HEK293 (cell line): ENCODE measurements at regions not wholly inside any gene's neighbourhood (a gene's known extent, or its start where the extent isn't known, plus 50 kb on each side); places are given as distances from the start of the nearest gene placed in this dataset.

Source experiments
- CTCF ChIA-PET: fragments of 350-600 bp; formaldehyde crosslinking; extraction: SDS; loops from one replicate; lab custom pipeline; 2021; ENCODE audit warnings: antibody characterized with exemption; lab: Yijun Ruan, JAX
- POLR2A ChIA-PET: fragments of 300-600 bp; formaldehyde crosslinking; extraction: SDS; loops from one replicate; lab custom pipeline; 2020; ENCODE audit warnings: antibody characterized with exemption, inconsistent platforms; lab: Yijun Ruan, JAX
- H3K27ac ChIP-seq: fragments of 200-500 bp; sonication (Bioruptor generic); 2 replicates; pipeline ENCODE4 v1.5.1; 2014; ENCODE audit warnings: low read depth, low read length, control low read depth, inconsistent platforms; ENCODE audit errors: extremely low read depth
- H3K36me3 ChIP-seq, 2 experiments: fragments of 200-500 bp in 1 of 2; sonication (Bioruptor generic) in 1 of 2; 1 replicate in 1 of 2; 2 replicates in 1 of 2; pipeline ENCODE4 v1.5.1; 2014 to 2017; ENCODE audit warnings: inconsistent platforms in 2 of 2, low read length in 2 of 2; ENCODE audit not compliant: control insufficient read depth in 2 of 2, insufficient read depth in 1 of 2
- H3K4me1 ChIP-seq: fragments of 200-500 bp; sonication (Bioruptor generic); 2 replicates; pipeline ENCODE4 v1.5.1; 2014; ENCODE audit warnings: mild to moderate bottlenecking, low read length, inconsistent platforms; ENCODE audit not compliant: control insufficient read depth, insufficient read depth
- H3K4me3 ChIP-seq: 2 replicates; pipeline ENCODE4 v1.5.1; 2011; ENCODE audit warnings: low read depth, mild to moderate bottlenecking, control low read depth, low read length, moderate library complexity
- H3K9me3 ChIP-seq: fragments of 200-500 bp; sonication (Bioruptor generic); 2 replicates; pipeline ENCODE4 v1.5.1; 2014; ENCODE audit warnings: low read depth, low read length, inconsistent platforms; ENCODE audit not compliant: control insufficient read depth, insufficient read depth
- BCL11A ChIP-seq: fragments of 450-650 bp; formaldehyde crosslinking; IDR thresholded peaks from 2 replicates; pipeline ENCODE4 v1.5.1; 2016; ENCODE audit warnings: low read depth, missing biosample characterization, missing genetic modification characterization
- BCL11B ChIP-seq: fragments of 450-650 bp; formaldehyde crosslinking; IDR thresholded peaks from 2 replicates; pipeline ENCODE4 v1.5.1; 2016; ENCODE audit warnings: low read depth, missing biosample characterization, missing genetic modification characterization
- GLIS2 ChIP-seq: fragments of 450-650 bp; formaldehyde crosslinking; IDR thresholded peaks from 2 replicates; pipeline ENCODE4 v1.5.1; 2016; ENCODE audit warnings: missing biosample characterization, missing genetic modification characterization
- RBAK ChIP-seq: fragments of 450-650 bp; formaldehyde crosslinking; IDR thresholded peaks from 2 replicates; pipeline ENCODE4 v1.5.1; 2016; ENCODE audit warnings: missing biosample characterization, missing genetic modification characterization
- WT1 ChIP-seq: fragments of 450-650 bp; formaldehyde crosslinking; IDR thresholded peaks from 2 replicates; pipeline ENCODE4 v1.5.1; 2016; ENCODE audit warnings: missing biosample characterization, missing genetic modification characterization
- ZNF138 ChIP-seq: fragments of 450-650 bp; formaldehyde crosslinking; IDR thresholded peaks from 2 replicates; pipeline ENCODE4 v1.5.1; 2016; ENCODE audit warnings: missing biosample characterization, missing genetic modification characterization, borderline replicate concordance
- ZNF146 ChIP-seq: fragments of 450-650 bp; formaldehyde crosslinking; IDR thresholded peaks from 2 replicates; pipeline ENCODE4 v1.5.1; 2016; ENCODE audit warnings: missing biosample characterization, missing genetic modification characterization
- ZNF175 ChIP-seq: fragments of 450-650 bp; formaldehyde crosslinking; IDR thresholded peaks from 2 replicates; pipeline ENCODE4 v1.5.1; 2016; ENCODE audit warnings: missing biosample characterization, missing genetic modification characterization
- ZNF2 ChIP-seq: fragments of 450-650 bp; formaldehyde crosslinking; IDR thresholded peaks from 2 replicates; pipeline ENCODE4 v1.5.1; 2016; ENCODE audit warnings: missing biosample characterization, missing genetic modification characterization
- ZNF202 ChIP-seq: fragments of 450-650 bp; formaldehyde crosslinking; IDR thresholded peaks from 2 replicates; pipeline ENCODE4 v1.5.1; 2016; ENCODE audit warnings: missing biosample characterization, missing genetic modification characterization, borderline replicate concordance
- ZNF274 ChIP-seq, 2 experiments: fragments of 200-500 bp in 1 of 2; fragments of 450-650 bp in 1 of 2; sonication (Bioruptor generic) in 1 of 2; formaldehyde crosslinking in 1 of 2; IDR thresholded peaks; 2 replicates each; pipeline versions ENCODE4 v1.5.1 to v1.6.1; 2014 to 2016; ENCODE audit warnings: borderline replicate concordance in 1 of 2, inconsistent platforms in 1 of 2, low read length in 1 of 2, missing biosample characterization in 1 of 2, missing genetic modification characterization in 1 of 2
- ZNF530 ChIP-seq: fragments of 450-650 bp; formaldehyde crosslinking; IDR thresholded peaks from 2 replicates; pipeline ENCODE4 v1.5.1; 2016; ENCODE audit warnings: low read depth, missing biosample characterization, missing genetic modification characterization
- ZNF548 ChIP-seq: fragments of 450-650 bp; formaldehyde crosslinking; IDR thresholded peaks from 2 replicates; pipeline ENCODE4 v1.5.1; 2016; ENCODE audit warnings: missing biosample characterization, missing genetic modification characterization
- ZNF549 ChIP-seq: fragments of 450-650 bp; IDR thresholded peaks from 2 replicates; pipeline ENCODE4 v1.5.1; 2018; ENCODE audit warnings: missing biosample characterization, missing genetic modification characterization, mild to moderate bottlenecking, inconsistent platforms, moderate library complexity
- ZNF558 ChIP-seq: fragments of 450-650 bp; formaldehyde crosslinking; IDR thresholded peaks from 2 replicates; pipeline ENCODE4 v1.5.1; 2016; ENCODE audit warnings: missing biosample characterization, missing genetic modification characterization
- ZNF596 ChIP-seq: fragments of 450-650 bp; IDR thresholded peaks from 2 replicates; pipeline ENCODE4 v1.5.0; 2018; ENCODE audit warnings: missing biosample characterization, mild to moderate bottlenecking, missing genetic modification characterization, moderate library complexity
- ZNF645 ChIP-seq: fragments of 450-650 bp; formaldehyde crosslinking; IDR thresholded peaks from 2 replicates; pipeline ENCODE4; 2016; ENCODE audit warnings: missing biosample characterization, missing genetic modification characterization
- ZNF777 ChIP-seq: fragments of 450-650 bp; formaldehyde crosslinking; IDR thresholded peaks from 2 replicates; pipeline ENCODE4 v1.5.1; 2017; ENCODE audit warnings: missing biosample characterization, missing genetic modification characterization, borderline replicate concordance
- ZNF843 ChIP-seq: fragments of 450-650 bp; formaldehyde crosslinking; IDR thresholded peaks from 2 replicates; pipeline ENCODE4 v1.5.1; 2016; ENCODE audit warnings: missing biosample characterization, missing genetic modification characterization
- ZSCAN18 ChIP-seq: fragments of 450-650 bp; formaldehyde crosslinking; IDR thresholded peaks from 2 replicates; pipeline ENCODE4 v1.5.1; 2016; ENCODE audit warnings: missing biosample characterization, missing genetic modification characterization
- ZXDB ChIP-seq: fragments of 450-650 bp; formaldehyde crosslinking; IDR thresholded peaks from 2 replicates; pipeline ENCODE4 v1.5.1; 2016; ENCODE audit warnings: missing biosample characterization, missing genetic modification characterization
- TF ChIP-seq, protein P1 (sequence below): fragments of 450-650 bp; formaldehyde crosslinking; IDR thresholded peaks from 2 replicates; pipeline ENCODE4 v1.5.1; 2016; ENCODE audit warnings: missing biosample characterization, missing genetic modification characterization

- no peak for TF ChIP-seq ZNF2
Observed at GRCh38 chr4:120524237-120524636, 398.3 kb downstream of the PRDM5 start (continued).

DNA sequence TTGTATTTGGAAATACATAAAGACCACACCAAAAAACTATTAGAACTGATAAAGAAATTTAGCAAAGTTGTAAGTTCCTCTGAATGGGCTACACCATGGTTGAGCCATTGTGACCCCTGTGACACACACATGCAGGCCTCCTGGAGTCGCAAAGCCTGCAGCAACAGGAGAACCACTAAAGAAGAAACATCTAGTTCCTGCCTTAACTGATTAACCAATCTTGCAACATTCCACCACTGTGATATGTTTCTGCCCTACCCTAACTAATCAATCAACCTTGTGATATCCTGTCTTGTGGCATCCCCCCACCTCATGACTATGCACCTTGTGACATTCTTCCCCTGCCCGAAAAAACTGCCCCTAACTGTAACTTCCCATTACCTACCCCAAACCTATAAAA lies 401.8 kb downstream of the PRDM5 start:
- no peaks in the 10 kb centered on the region for H3K9me3 ChIP-seq
- TF ChIP-seq ZNF645 (tag by site-specific recombination) (no peak), BCL11B (tag by site-specific recombination) (no peak)
- no peak overlapping the region for H3K4me3 ChIP-seq
- ChIA-PET CTCF (no interaction called here), POLR2A (no interaction called here)
- no peaks in the 10 kb centered on the region for H3K36me3 ChIP-seq
- H3K4me1 ChIP-seq = no peaks in the 10 kb centered on the region
- H3K27ac ChIP-seq = no peak overlapping the region

GRCh38 chr4:120517966-120518365 lies 404.6 kb downstream of the PRDM5 start:
- H3K4me3 ChIP-seq = no peak overlapping the region
- CTCF ChIA-PET = no interaction called here
- H3K36me3 ChIP-seq = no peaks in the 10 kb centered on the region
- H3K4me1 ChIP-seq = no peaks in the 10 kb centered on the region
- POLR2A ChIA-PET = no interaction called here
- H3K27ac ChIP-seq = no peak overlapping the region
- TF ChIP-seq ZNF146 (no peak), ZNF777 (tag by site-specific recombination) (no peak), ZSCAN18 (tag by site-specific recombination) (no peak)
- H3K9me3 ChIP-seq = no peaks in the 10 kb centered on the region

GRCh38 chr4:120509719-120510118 lies 412.8 kb downstream of the PRDM5 start:
- no peak overlapping the region for H3K27ac ChIP-seq
- no peak overlapping the region for H3K4me3 ChIP-seq
- TF ChIP-seq BCL11A (tag by site-specific recombination) = no peak
- no peak for TF ChIP-seq ZNF274 (IDR thresholded peaks at IDR 0.05; ENCODE audit: low read length)
- TF ChIP-seq ZNF274 (tag by site-specific recombination; IDR thresholded peaks at IDR 0.05; ENCODE audit: borderline replicate concordance) = no peak
- TF ChIP-seq ZNF202 (tag by site-specific recombination) = no peak
- no peak for TF ChIP-seq ZNF548
- TF ChIP-seq ZNF138 (tag by site-specific recombination) = no peak
- no peak for TF ChIP-seq WT1 (tag by site-specific recombination)
- TF ChIP-seq RBAK (tag by site-specific recombination) = no peak
- TF ChIP-seq ZNF558 (tag by site-specific recombination) = no peak
- no peak for TF ChIP-seq ZNF549
- TF ChIP-seq GLIS2 (tag by site-specific recombination) = no peak
- TF ChIP-seq ZNF2 = no peak
- TF ChIP-seq, protein P1, sequence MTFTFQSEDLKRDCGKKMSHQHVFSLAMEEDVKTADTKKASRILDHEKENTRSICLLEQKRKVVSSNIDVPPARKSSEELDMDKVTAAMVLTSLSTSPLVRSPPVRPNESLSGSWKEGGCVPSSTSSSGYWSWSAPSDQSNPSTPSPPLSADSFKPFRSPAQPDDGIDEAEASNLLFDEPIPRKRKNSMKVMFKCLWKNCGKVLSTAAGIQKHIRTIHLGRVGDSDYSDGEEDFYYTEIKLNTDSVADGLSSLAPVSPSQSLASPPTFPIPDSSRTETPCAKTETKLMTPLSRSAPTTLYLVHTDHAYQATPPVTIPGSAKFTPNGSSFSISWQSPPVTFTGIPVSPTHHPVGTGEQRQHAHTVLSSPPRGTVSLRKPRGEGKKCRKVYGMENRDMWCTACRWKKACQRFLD (tag by site-specific recombination) = no peak
- no peak for TF ChIP-seq ZNF596
- no peak for TF ChIP-seq ZNF530 (tag by site-specific recombination)
- TF ChIP-seq ZNF843 = no peak
- TF ChIP-seq ZNF175 (tag by site-specific recombination) = no peak
- TF ChIP-seq ZXDB (tag by site-specific recombination) = no peak
- TF ChIP-seq, all 188 proteins: peak for 0
- ChIA-PET POLR2A (no interaction called here), CTCF (no interaction called here)
- Histone ChIP-seq H3K9me3 (no peaks in the 10 kb centered on the region), H3K36me3 (no peaks in the 10 kb centered on the region), H3K4me1 (no peaks in the 10 kb centered on the region)
